ENCODE measurements at regions not wholly inside any gene's neighbourhood (a gene's known extent, or its start where the extent isn't known, plus 50 kb on each side); places are given as distances from the start of the nearest gene placed in this dataset.
"Not testable (repeated sequence)": the region's sequence is repeated elsewhere in the genome, so short reads cannot be mapped to it uniquely, and the experiment has no call there.

DNA sequence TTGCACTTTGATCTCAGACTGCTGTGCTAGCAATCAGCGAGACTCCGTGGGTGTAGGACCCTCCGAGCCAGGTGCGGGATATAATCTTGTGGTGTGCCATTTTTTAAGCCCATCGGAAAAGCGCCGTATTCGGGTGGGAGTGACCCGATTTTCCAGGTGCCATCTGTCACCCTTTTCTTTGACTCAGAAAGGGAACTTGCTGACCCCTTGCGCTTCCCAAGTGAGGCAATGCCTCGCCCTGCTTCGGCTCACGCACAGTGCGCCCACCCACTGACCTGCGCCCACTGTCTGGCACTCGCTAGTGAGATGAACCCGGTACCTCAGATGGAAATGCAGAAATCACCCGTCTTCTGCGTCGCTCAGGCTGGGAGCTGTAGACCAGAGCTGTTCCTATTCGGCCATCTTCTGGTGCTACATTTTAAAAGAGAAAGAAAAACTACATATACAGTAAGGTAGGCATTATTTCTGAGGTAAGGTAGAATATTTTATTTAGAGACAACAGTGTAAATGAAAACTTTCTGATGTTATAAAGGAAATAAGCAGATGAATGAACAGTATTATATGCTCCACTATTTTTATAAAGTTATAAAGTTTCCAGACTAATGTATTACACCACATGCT lies 144.5 kb upstream of the CLNK start:
- TF ChIP-seq POLR2A (IDR thresholded peaks at IDR 0.05), result not testable (repeated sequence)
- TF ChIP-seq, protein P1, sequence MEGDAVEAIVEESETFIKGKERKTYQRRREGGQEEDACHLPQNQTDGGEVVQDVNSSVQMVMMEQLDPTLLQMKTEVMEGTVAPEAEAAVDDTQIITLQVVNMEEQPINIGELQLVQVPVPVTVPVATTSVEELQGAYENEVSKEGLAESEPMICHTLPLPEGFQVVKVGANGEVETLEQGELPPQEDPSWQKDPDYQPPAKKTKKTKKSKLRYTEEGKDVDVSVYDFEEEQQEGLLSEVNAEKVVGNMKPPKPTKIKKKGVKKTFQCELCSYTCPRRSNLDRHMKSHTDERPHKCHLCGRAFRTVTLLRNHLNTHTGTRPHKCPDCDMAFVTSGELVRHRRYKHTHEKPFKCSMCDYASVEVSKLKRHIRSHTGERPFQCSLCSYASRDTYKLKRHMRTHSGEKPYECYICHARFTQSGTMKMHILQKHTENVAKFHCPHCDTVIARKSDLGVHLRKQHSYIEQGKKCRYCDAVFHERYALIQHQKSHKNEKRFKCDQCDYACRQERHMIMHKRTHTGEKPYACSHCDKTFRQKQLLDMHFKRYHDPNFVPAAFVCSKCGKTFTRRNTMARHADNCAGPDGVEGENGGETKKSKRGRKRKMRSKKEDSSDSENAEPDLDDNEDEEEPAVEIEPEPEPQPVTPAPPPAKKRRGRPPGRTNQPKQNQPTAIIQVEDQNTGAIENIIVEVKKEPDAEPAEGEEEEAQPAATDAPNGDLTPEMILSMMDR (IDR thresholded peaks at IDR 0.05), result not testable (repeated sequence)
